Transverse colon (tissue), 4 donors: ENCODE measurements at regions not wholly inside any gene's neighbourhood (a gene's known extent, or its start where the extent isn't known, plus 50 kb on each side); places are given as distances from the start of the nearest gene placed in this dataset.

ENCODE experiments used
- CTCF ChIP-seq, 5 experiments: fragments of 200-600 bp in 3 of 5; fragments of 450-650 bp in 2 of 5; sonication (generic) in 3 of 5; IDR thresholded peaks; 1 replicate in 2 of 5; 2 replicates in 3 of 5; pipeline ENCODE4 v1.5.1; 2016 to 2017; ENCODE audit warnings: antibody characterized with exemption in 5 of 5, inconsistent platforms in 3 of 5, mild to moderate bottlenecking in 2 of 5, moderate library complexity in 1 of 5
- POLR2A ChIP-seq: fragments of 450-650 bp; IDR thresholded peaks from one replicate; pipeline ENCODE4 v1.6.1; 2016; ENCODE audit warnings: antibody characterized with exemption, mild to moderate bottlenecking, moderate library complexity
- POLR2AphosphoS5 ChIP-seq, 3 donors: sonication (generic); formaldehyde crosslinking; IDR thresholded peaks; one replicate each; pipeline ENCODE4 v1.6.1; 2016; ENCODE audit warnings: antibody characterized with exemption in 3 of 3

DNA sequence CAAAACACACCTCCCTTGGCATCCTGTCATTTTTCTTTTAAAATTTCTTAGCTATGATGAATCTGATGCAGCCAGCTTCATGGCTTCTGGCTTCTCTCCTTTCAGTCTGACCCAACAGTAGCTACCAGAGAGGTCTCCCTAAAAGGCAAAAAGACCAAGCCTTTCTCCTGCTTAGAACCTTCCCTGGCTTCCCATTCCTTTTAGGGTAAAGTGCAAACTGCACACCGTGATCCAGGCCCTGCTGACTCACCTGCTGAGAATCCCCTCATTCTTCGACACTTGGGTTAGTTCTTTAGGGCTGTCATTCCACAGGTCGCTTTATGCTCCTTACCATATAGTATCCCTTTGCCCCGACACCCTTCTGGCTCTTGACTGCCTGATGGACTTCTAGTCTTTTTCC lies 362.4 kb downstream of the MIAT start:
- TF ChIP-seq CTCF (IDR thresholded peaks at IDR 0.05): no peak
- no peak for TF ChIP-seq POLR2A
- no peak for TF ChIP-seq POLR2AphosphoS5 (IDR thresholded peaks at IDR 0.05)
